Panc1 (cell line): ENCODE measurements at regions not wholly inside any gene's neighbourhood (a gene's known extent, or its start where the extent isn't known, plus 50 kb on each side); places are given as distances from the start of the nearest gene placed in this dataset.

Source experiments
- ATAC-seq: fragments of 200-7000 bp; cut with Tn5 transposase; 2 replicates; pipeline ENCODE4 v1.9.1; 2020; ENCODE audit warnings: mild to moderate bottlenecking, moderate library complexity
- BruUV-seq: library from RNA; stranded (reverse); fragments of 400-500 nt; replicated peaks from 2 replicates; lab custom pipeline; 2021; lab: Mats Ljungman, UMichigan
- CTCF ChIA-PET: fragments of 300-600 bp; sonication (Branson Sonifier 250); formaldehyde crosslinking; loops from one replicate; lab custom pipeline; 2022; ENCODE audit warnings: antibody characterized with exemption; lab: Charles Lee
- POLR2A ChIA-PET: fragments of 300-600 bp; sonication (Branson Sonifier 250); formaldehyde crosslinking; loops from one replicate; lab custom pipeline; 2022; ENCODE audit warnings: antibody characterized with exemption; lab: Charles Lee
- DNase-seq: peaks from one replicate; pipeline ENCODE4 v3.0.0-alpha.2; 2010; ENCODE audit warnings: low read depth, low spot score
- H3K27ac ChIP-seq: 2 replicates; pipeline ENCODE4 v1.5.1; 2011; ENCODE audit warnings: mild to moderate bottlenecking, low read length, inconsistent platforms
- H3K27me3 ChIP-seq: fragments of 200-500 bp; sonication (Bioruptor generic); 2 replicates; pipeline ENCODE4 v1.6.0; 2014; ENCODE audit warnings: low read length, inconsistent platforms; ENCODE audit not compliant: control insufficient read depth, insufficient read depth
- H3K36me3 ChIP-seq: fragments of 200-500 bp; sonication (Bioruptor generic); 2 replicates; pipeline ENCODE4 v1.5.1; 2014; ENCODE audit warnings: inconsistent platforms, mild to moderate bottlenecking, low read length, moderate library complexity; ENCODE audit not compliant: control insufficient read depth, insufficient read depth
- H3K4me1 ChIP-seq: 2 replicates; pipeline ENCODE4 v1.5.1; 2011; ENCODE audit warnings: inconsistent platforms, mild to moderate bottlenecking, low read length, moderate library complexity; ENCODE audit not compliant: control insufficient read depth, insufficient read depth
- H3K4me3 ChIP-seq, 2 experiments: 2 replicates each; pipeline ENCODE4 v1.5.1; 2011 to 2012; ENCODE audit warnings: low read depth in 2 of 2, low read length in 2 of 2, mild to moderate bottlenecking in 2 of 2, inconsistent platforms in 1 of 2, moderate library complexity in 1 of 2
- H3K9me3 ChIP-seq: fragments of 200-500 bp; sonication (Bioruptor generic); 2 replicates; pipeline ENCODE4 v1.5.1; 2014; ENCODE audit warnings: low read depth, mild to moderate bottlenecking, inconsistent platforms, low read length, moderate library complexity; ENCODE audit not compliant: control insufficient read depth, insufficient read depth
- POLR2AphosphoS5 ChIP-seq: IDR thresholded peaks from 2 replicates; pipeline ENCODE4 v1.6.1; 2012; ENCODE audit warnings: mild to moderate bottlenecking, low read depth, low read length, moderate library complexity
- SIN3A ChIP-seq: IDR thresholded peaks from 2 replicates; pipeline ENCODE4 v1.6.1; 2012; ENCODE audit warnings: low read depth, mild to moderate bottlenecking, low read length, moderate library complexity, borderline replicate concordance; ENCODE audit not compliant: insufficient read depth
- TCF7L2 ChIP-seq: IDR thresholded peaks from 2 replicates; pipeline ENCODE4 v1.6.1; 2011; ENCODE audit warnings: mild to moderate bottlenecking, low read depth, low read length, inconsistent platforms
- in situ Hi-C: cut with HindIII; loops from 2 replicates; pipeline ENCODE4 v1.10.0; 2016; ENCODE audit warnings: low sequenced_read_pairs, low pct_unique_long_range_greater_than_20kb
- intact Hi-C: fragments of 100-400 bp; cut with micrococcal nuclease; formaldehyde crosslinking; loops from one replicate; pipeline ENCODE4 v1.10.0; 2022; ENCODE audit not compliant: unreplicated experiment
- TF ChIP-seq, protein P1 (sequence below), 2 experiments: IDR thresholded peaks; 2 replicates each; pipeline ENCODE4 v1.6.1; 2011 to 2012; ENCODE audit warnings: low read depth in 2 of 2, control low read depth in 1 of 2, low read length in 1 of 2, mild to moderate bottlenecking in 1 of 2, moderate library complexity in 1 of 2; ENCODE audit not compliant: insufficient read depth in 1 of 2
- TF ChIP-seq, protein P2 (sequence below): fragments of 450-650 bp; IDR thresholded peaks from 2 replicates; pipeline ENCODE4 v1.5.1; 2017; ENCODE audit warnings: mild to moderate bottlenecking

DNA sequence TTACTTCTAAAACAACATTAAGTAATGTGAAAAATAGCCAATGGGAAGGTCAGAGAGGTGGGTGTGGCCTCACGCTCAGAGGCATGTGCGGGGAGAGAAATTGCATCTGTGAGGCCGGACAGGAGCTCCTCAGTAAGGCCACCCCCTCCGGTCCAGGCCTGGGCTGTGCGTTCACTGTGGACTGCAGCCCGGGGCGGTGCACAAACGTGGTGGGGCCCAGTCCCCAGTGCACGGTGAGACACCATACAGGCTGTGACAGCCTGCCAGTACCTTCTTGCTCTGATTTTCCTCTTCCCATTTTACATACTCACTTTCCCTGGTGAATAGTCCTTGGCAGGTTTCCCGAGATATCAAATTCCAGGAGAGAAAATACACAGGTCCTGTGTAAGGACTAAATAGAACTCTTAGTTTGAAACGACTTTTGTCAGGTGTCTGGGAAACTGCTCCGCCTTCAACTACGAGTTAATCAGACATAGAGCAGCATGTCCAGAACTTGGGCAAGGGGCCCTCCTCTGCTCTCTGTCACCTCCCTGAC, 174.1 kb upstream of the MKI67 start:
- intact Hi-C loops: no loop called here
- no peak overlapping the region for H3K4me3 ChIP-seq
- no TSS peak for BruUV-seq
- no peaks in the 10 kb centered on the region; the same call in 1 of the 2 replicates for H3K4me1 ChIP-seq
- ChIA-PET POLR2A (no interaction called here), CTCF (no interaction called here)
- DNase-seq (no peak), ATAC-seq (no peak)
- H3K9me3 ChIP-seq: no peaks in the 10 kb centered on the region
- no peaks in the 10 kb centered on the region for H3K36me3 ChIP-seq
- H3K27me3 ChIP-seq: peaks cover 4% of the 10 kb centered on the region; the same call in 1 of the 2 replicates
- in situ Hi-C loops: no loop called here
- TF ChIP-seq, protein P1, sequence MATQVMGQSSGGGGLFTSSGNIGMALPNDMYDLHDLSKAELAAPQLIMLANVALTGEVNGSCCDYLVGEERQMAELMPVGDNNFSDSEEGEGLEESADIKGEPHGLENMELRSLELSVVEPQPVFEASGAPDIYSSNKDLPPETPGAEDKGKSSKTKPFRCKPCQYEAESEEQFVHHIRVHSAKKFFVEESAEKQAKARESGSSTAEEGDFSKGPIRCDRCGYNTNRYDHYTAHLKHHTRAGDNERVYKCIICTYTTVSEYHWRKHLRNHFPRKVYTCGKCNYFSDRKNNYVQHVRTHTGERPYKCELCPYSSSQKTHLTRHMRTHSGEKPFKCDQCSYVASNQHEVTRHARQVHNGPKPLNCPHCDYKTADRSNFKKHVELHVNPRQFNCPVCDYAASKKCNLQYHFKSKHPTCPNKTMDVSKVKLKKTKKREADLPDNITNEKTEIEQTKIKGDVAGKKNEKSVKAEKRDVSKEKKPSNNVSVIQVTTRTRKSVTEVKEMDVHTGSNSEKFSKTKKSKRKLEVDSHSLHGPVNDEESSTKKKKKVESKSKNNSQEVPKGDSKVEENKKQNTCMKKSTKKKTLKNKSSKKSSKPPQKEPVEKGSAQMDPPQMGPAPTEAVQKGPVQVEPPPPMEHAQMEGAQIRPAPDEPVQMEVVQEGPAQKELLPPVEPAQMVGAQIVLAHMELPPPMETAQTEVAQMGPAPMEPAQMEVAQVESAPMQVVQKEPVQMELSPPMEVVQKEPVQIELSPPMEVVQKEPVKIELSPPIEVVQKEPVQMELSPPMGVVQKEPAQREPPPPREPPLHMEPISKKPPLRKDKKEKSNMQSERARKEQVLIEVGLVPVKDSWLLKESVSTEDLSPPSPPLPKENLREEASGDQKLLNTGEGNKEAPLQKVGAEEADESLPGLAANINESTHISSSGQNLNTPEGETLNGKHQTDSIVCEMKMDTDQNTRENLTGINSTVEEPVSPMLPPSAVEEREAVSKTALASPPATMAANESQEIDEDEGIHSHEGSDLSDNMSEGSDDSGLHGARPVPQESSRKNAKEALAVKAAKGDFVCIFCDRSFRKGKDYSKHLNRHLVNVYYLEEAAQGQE (IDR thresholded peaks at IDR 0.05; ENCODE audit: insufficient read depth in 1 of 2, low read depth in 2 of 2, low read length in 1 of 2): no peak
- no peak for TF ChIP-seq TCF7L2
- no peak for TF ChIP-seq POLR2AphosphoS5
- TF ChIP-seq, protein P2, sequence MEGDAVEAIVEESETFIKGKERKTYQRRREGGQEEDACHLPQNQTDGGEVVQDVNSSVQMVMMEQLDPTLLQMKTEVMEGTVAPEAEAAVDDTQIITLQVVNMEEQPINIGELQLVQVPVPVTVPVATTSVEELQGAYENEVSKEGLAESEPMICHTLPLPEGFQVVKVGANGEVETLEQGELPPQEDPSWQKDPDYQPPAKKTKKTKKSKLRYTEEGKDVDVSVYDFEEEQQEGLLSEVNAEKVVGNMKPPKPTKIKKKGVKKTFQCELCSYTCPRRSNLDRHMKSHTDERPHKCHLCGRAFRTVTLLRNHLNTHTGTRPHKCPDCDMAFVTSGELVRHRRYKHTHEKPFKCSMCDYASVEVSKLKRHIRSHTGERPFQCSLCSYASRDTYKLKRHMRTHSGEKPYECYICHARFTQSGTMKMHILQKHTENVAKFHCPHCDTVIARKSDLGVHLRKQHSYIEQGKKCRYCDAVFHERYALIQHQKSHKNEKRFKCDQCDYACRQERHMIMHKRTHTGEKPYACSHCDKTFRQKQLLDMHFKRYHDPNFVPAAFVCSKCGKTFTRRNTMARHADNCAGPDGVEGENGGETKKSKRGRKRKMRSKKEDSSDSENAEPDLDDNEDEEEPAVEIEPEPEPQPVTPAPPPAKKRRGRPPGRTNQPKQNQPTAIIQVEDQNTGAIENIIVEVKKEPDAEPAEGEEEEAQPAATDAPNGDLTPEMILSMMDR: no peak
- TF ChIP-seq SIN3A: no peak
- no peak overlapping the region for H3K27ac ChIP-seq

DNA sequence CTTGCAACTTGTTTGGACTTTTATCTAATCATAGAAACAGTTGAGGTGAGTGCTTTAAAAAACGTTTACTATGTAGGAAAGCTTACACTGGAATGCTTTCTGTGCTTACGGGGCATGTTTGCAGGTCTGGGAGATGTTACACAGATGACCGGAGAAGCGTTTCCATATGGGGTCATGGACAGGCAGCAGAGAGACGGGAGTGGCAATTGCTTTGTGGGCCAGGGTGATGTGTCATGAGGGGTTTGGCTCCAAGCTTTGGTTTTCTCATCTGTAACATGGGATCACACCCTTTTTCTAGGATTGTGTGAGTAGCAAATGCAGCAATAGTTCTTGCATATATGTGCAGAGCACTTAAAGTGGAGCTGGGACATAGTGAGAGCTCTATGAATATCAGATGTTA, 174.8 kb upstream of the MKI67 start:
- ATAC-seq (no peak), DNase-seq (no peak)
- H3K9me3 ChIP-seq: no peaks in the 10 kb centered on the region
- CTCF ChIA-PET: no interaction called here
- H3K4me3 ChIP-seq: no peak overlapping the region
- in situ Hi-C loops (no loop called here), intact Hi-C loops (no loop called here)
- H3K27ac ChIP-seq: no peak overlapping the region
- peaks cover 4% of the 10 kb centered on the region; the same call in 1 of the 2 replicates for H3K27me3 ChIP-seq
- TF ChIP-seq, protein P1 (IDR thresholded peaks at IDR 0.05; ENCODE audit: insufficient read depth in 1 of 2, low read depth in 2 of 2, low read length in 1 of 2): no peak
- TF ChIP-seq, protein P2: no peak
- no peak for TF ChIP-seq POLR2AphosphoS5
- POLR2A ChIA-PET: no interaction called here
- no TSS peak for BruUV-seq
- H3K36me3 ChIP-seq: no peaks in the 10 kb centered on the region
- H3K4me1 ChIP-seq: no peaks in the 10 kb centered on the region; the same call in 1 of the 2 replicates
